HG03097 (cell line): ENCODE measurements at regions not wholly inside any gene's neighbourhood (a gene's known extent, or its start where the extent isn't known, plus 50 kb on each side); places are given as distances from the start of the nearest gene placed in this dataset.

Experiments
- ATAC-seq: cut with Tn5 transposase; IDR thresholded peaks from one replicate; pipeline ENCODE4 v1.9.1; 2021; ENCODE audit not compliant: unreplicated experiment, low FRiP score

DNA sequence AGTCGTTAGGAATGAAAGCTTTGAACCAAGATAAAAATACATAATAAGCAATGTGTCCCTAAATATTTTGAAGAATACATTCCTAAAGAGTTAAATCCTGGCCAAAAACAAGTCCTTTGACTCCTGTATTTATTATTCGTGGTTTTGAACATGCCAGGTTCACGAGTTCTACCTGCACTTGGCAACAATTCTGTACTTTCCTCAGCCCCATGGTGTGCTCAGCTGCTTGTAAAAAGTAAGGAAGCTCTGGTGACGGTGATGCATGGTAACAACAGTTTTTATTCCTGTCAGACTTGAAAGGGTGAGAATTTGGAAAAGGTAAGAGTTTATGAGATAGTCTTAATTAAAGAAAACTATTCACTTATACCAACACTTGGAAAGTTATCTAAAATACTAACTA lies 95.0 kb upstream of the KLF12 start:
- ATAC-seq = no peak

DNA sequence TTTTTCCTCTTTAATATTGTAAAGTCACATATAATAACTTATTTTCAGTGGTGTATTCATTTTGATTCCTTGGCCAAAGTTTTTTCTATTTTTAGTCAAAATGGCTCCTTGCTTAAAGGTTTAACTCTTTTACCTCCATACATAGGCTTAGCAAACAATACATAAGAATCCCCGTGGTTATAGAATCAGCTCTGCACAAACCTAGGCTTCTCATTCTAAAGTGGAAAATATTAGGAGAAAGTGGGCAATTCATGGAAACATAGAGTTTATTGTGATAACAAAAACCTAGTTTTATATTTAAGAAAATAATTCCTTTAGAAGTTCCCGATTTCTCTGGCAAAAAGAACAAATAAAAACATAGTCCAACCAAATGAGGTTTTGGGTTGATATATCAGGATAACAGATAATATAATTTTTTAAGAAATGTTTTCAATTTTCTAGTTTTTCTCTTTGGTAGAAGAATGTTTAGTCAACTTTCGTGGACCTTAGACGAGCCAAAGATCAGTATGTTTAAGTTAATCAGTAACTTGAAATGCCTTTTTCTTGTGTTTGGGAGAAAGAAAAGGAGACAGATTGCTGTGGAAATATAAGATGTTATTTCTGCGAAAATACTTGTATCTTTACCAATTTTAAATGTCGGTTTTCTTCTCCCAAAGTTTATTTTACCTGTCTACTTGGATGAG lies 93.4 kb upstream of the KLF12 start:
- no peak for ATAC-seq

GRCh38 chr13:74226791-74227475 lies 92.7 kb upstream of the KLF12 start:
- no peak for ATAC-seq

- no peak for ATAC-seq
Observed at GRCh38 chr13:74221752-74222151, 87.5 kb upstream of the KLF12 start.

DNA sequence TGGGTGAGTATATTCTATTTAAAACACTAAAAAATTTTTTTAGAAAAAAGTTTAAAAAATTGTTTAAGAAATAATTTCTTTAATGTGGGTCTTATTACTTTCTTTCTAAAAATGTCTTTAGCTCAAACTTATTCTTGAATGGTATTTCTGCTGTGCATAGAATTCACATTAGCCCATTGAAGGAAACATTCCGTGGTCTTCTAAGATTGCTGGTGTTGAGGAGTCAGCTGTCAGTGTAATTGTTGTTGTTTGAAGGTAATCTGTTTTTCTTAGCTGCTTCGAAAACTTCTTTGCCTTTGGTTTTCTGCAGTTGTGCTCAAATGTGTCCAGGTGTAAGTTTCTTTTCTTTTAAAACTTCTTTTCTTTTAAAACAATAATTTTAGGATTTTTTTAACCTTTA lies 85.4 kb upstream of the KLF12 start:
- no peak for ATAC-seq

GRCh38 chr13:74218291-74218690 lies 84.1 kb upstream of the KLF12 start:
- ATAC-seq = no peak

DNA sequence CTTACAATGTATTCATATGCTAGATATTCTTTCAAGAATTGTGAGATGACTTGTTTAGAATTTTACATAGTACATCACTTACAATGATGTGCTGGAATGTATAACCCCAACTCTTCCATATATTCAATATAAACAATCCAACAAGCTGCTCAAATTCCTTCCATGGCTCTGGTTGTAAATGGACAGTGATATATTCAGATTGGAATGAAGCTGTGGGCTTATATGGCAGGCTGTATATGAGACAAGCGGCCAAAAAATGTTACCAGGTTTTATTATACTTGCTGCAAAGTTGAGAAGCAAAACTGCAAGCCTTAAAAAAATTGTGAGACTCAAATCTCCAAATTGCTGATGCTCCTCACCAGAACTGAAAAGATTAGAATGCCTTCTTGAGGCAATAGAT lies 83.6 kb upstream of the KLF12 start:
- no peak for ATAC-seq

DNA sequence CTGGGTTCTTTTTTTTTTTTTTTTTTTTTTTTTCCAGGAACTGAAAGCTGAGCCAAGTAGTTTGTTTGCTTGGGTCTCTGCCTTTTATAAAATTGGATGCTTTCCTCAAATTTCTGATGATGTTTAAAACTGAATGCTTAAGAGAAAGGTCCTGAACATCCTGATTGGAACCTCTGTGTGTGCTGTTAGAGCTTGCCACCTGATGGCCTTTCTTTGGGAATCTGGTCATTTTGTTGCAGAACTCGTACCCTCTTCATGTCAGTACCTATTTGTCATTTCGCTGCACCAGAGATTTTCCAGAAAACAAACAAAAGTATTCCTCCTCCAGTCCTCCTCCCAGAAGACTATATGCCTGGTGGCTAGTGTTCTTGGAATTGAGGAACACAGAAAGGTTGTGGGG lies 81.2 kb upstream of the KLF12 start:
- no peak for ATAC-seq

DNA sequence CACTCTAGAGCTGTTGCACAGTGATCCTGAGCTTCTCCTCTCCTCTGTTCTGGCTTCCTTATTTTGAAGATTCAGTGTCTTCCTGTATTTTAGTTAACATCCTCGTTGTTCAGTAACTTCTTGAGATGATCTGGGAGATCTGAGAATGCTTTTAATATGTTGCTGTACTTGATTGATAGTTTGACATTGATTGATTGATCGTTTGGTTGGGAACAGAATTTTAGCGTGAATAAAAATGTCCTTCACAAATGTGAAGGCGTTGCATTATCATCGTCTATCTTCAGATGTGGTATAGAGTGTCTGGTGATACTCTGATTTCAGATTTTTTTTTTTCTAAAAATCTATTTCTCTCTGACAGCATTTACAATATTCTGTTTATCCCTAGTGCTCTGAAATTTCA lies 80.1 kb upstream of the KLF12 start:
- ATAC-seq = no peak

DNA sequence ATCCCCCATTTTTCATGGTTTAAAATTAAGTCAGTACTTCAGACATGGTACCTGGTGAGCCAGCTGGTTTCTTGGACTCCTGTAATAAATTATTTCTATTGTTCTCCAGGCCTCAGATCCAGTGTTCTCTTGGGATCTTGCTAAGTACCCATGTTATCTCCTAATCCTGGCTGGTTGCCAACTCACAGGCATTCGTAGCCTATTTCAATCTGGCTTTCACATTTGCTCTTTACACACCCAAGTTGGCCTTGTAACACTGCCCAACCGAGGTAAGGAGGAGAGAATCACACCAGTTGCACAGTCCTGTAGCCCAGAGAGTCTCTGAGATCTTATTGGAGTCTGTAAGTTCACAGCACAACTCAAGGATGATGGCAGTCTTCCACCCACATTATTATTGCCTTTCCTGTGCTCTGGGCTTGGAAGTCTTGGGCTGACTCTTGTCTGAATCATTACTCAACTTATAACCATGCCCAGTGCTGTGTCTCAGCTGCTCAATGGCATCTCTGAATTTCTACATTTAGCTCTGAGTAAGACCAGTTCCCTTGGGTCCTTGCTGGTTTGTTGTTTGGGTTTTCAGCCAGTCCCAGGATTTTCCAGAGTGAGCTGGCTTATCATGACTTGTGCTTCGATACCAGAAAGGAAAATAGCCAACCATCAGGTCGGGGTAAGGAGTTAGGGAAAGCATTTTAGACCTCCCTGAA lies 76.6 kb upstream of the KLF12 start:
- no peak for ATAC-seq

- ATAC-seq = no peak
Observed at GRCh38 chr13:74206855-74207254, 72.7 kb upstream of the KLF12 start.

GRCh38 chr13:74206061-74206561 lies 71.9 kb upstream of the KLF12 start:
- no peak for ATAC-seq

GRCh38 chr13:74205313-74205690 lies 71.1 kb upstream of the KLF12 start:
- no peak for ATAC-seq

- no peak for ATAC-seq
Observed at GRCh38 chr13:74204602-74205312, 70.6 kb upstream of the KLF12 start.

DNA sequence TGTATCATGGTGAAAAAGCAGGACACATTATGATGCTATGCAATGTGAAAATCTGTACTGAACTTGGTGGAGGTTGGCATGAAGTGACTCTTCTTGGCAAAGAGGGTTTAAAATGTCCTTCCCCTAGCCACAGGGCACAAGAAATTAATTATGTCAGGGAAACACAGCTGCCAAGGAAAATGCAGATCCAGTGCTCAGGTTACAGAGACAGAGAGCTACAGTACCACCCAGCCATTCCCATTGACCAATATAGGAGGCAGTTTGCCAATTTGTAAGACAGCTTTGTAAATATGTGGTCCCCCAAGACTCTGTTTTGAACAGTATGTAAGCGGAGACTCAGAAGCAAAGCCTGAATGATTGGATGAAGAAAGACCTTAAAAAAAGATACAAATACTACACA lies 69.4 kb upstream of the KLF12 start:
- ATAC-seq = no peak

DNA sequence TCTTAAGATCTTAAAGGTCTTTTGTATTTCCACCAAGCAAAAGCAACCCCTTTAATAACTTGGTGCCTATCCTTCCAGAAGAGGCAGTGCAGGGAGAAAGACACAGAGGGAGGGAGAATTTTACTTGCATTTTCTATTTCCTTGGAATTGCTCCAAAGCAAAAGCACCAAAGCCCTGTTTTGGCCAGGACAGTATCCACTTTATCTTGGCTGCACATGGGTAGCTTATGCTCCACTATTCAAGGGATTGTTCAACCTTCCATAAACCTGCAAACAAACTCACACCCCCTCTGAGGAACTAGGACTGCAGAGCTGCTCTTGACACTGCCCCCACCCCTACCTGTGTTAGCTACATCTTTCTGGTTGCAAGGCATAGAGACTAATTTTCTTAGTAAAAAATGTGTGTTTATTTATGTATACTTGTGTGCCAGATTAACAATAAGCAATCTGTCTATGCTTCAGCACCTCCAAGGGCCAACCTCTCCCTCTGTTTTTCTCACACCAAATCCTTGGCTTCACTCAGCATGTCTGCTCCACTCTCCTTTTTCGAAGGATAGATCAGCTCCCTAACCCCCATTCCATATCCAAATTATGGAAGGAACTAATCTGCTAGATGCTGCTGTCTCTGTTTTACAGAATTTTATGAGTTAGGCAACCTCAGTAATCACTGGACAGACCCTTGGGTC lies 68.1 kb upstream of the KLF12 start:
- no peak for ATAC-seq

DNA sequence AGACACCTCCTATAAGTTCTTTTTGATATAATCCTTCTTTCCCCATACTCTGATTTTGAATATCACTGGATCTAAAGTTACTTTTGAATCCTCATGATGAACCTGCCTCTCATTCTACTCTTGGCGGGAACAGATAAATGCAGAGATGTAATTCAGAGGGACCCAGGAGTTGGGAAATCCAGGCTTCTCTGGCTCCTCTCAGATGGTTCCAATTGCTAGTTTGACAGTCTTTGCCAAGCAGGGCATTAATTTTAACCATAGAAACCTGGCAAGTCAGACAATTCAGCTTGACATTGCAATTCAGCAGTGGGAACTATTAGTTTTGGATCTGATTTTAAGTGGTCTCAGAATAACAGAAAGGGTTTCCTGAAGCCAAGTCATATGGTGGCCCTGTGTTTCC lies 67.3 kb upstream of the KLF12 start:
- ATAC-seq = no peak

DNA sequence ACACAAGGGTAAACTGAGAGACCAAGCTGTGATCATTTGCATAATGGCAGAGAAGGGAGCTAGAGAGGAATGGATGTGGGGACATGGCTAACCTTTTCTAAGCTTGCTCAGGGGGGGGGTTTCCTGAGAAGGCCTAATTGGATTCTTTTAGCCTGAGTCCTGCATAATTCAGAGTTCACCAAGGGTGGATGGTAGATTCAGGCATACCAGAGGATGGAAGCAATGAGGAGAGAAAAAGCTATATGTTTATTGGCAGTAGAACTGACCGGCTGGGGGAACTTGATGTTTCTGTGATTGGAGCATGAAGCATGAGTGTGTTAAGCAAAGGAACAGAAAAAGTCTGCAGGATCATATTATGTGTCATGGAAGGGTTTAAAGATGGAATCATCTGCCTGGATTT lies 65.9 kb upstream of the KLF12 start:
- no peak for ATAC-seq

DNA sequence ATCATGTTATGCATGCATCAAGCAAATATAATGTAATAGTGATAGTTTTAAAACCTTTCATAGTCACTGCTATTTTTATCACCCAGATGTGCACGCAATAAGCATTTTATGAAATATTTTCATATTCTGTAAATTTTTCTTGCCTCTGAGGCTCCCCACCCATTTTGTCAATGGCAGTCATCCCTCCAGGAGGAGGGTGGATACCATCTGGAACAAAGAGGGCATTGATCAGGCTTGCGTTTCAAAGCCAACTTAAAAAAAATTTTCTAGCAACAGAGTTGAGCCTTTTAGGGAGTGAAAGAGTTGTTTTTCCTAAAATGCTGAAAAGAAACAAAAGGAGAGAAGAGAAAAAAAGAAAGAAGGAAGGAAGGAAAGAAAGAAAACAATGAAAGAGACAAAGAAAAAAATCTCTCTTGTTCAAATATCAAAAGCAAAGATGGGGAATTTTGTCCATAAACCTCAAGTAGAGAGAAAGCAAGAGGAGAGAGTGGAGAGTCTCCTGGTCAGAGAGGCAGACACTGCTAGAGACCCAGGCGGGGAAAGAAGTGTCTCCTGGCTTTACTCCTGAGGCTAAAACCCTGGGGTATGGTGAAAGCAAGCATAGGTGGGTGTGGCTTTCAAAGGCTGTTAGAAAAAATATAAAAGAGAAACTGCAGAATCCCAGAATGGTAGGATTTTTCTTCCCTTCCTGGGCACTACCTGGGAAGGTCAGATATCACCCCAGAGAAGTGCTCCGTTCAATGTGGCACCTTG lies 63.6 kb upstream of the KLF12 start:
- ATAC-seq = no peak

- ATAC-seq = no peak
Observed at GRCh38 chr13:74194846-74195245, 60.6 kb upstream of the KLF12 start.
